ENCODE measurements at regions not wholly inside any gene's neighbourhood (a gene's known extent, or its start where the extent isn't known, plus 50 kb on each side); places are given as distances from the start of the nearest gene placed in this dataset.

DNA sequence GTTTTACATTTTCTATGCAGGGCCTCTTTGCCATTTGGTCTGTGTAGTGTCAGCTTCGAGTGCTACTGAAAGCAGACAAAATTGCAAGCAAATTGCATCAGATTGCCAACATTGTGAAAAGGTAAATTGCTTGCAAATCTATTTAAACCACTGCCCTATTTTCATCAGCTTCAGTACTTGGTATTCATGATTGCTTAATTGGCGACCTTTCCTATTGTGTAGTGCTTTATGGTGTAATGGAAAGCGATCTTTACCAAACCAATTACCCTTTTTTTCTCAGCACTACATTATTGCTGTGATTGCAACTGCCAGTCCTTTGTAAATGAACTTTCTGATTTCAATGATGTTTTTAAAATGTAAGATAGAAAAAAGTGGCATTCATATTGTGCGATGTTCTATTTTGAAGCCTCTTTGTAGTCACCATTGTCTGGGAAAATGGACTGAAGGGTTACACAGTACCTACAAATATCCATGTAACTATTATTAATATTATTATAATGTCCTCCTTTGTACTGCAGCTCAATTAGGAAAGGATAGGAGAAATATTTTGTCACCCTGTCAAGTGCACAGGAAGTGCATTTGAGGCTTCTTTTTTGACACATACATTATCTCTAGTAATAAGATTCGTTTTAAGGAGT is 177.7 kb upstream of the SP8 start (continued):
- TF ChIP-seq, protein P1, sequence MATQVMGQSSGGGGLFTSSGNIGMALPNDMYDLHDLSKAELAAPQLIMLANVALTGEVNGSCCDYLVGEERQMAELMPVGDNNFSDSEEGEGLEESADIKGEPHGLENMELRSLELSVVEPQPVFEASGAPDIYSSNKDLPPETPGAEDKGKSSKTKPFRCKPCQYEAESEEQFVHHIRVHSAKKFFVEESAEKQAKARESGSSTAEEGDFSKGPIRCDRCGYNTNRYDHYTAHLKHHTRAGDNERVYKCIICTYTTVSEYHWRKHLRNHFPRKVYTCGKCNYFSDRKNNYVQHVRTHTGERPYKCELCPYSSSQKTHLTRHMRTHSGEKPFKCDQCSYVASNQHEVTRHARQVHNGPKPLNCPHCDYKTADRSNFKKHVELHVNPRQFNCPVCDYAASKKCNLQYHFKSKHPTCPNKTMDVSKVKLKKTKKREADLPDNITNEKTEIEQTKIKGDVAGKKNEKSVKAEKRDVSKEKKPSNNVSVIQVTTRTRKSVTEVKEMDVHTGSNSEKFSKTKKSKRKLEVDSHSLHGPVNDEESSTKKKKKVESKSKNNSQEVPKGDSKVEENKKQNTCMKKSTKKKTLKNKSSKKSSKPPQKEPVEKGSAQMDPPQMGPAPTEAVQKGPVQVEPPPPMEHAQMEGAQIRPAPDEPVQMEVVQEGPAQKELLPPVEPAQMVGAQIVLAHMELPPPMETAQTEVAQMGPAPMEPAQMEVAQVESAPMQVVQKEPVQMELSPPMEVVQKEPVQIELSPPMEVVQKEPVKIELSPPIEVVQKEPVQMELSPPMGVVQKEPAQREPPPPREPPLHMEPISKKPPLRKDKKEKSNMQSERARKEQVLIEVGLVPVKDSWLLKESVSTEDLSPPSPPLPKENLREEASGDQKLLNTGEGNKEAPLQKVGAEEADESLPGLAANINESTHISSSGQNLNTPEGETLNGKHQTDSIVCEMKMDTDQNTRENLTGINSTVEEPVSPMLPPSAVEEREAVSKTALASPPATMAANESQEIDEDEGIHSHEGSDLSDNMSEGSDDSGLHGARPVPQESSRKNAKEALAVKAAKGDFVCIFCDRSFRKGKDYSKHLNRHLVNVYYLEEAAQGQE (tag by site-specific recombination; IDR thresholded peaks at IDR 0.05): no peak
- TF ChIP-seq, protein P2, sequence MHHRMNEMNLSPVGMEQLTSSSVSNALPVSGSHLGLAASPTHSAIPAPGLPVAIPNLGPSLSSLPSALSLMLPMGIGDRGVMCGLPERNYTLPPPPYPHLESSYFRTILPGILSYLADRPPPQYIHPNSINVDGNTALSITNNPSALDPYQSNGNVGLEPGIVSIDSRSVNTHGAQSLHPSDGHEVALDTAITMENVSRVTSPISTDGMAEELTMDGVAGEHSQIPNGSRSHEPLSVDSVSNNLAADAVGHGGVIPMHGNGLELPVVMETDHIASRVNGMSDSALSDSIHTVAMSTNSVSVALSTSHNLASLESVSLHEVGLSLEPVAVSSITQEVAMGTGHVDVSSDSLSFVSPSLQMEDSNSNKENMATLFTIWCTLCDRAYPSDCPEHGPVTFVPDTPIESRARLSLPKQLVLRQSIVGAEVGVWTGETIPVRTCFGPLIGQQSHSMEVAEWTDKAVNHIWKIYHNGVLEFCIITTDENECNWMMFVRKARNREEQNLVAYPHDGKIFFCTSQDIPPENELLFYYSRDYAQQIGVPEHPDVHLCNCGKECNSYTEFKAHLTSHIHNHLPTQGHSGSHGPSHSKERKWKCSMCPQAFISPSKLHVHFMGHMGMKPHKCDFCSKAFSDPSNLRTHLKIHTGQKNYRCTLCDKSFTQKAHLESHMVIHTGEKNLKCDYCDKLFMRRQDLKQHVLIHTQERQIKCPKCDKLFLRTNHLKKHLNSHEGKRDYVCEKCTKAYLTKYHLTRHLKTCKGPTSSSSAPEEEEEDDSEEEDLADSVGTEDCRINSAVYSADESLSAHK (tag by site-specific recombination; IDR thresholded peaks at IDR 0.05): peak; percentile 48
- TF ChIP-seq ZNF521 (tag by site-specific recombination; IDR thresholded peaks at IDR 0.05) (no peak), ZNF658 (tag by site-specific recombination; IDR thresholded peaks at IDR 0.05) (no peak), KLF10 (tag by site-specific recombination; IDR thresholded peaks at IDR 0.05) (no peak), ZBTB7A (tag by site-specific recombination; IDR thresholded peaks at IDR 0.05; ENCODE audit: low read depth) (no peak), ZNF239 (tag by site-specific recombination; IDR thresholded peaks at IDR 0.05) (no peak), HOXC10 (CRISPR knock-in tag; IDR thresholded peaks at IDR 0.05) (no peak), ZNF529 (tag by site-specific recombination; IDR thresholded peaks at IDR 0.05; ENCODE audit: insufficient replicate concordance) (no peak), ZNF366 (tag by site-specific recombination; conservative IDR thresholded peaks at IDR 0.05) (peak; percentile 41; the same call in 1 of the 2 replicates), ZNF202 (tag by site-specific recombination; IDR thresholded peaks at IDR 0.05; ENCODE audit: borderline replicate concordance) (no peak), KLF16 (tag by site-specific recombination; IDR thresholded peaks at IDR 0.05) (peak; percentile 49; the same call in 1 of the 2 replicates), ZEB2 (tag by site-specific recombination; IDR thresholded peaks at IDR 0.05) (peak; percentile 53; the same call in 1 of the 2 replicates), ZNF777 (tag by site-specific recombination; IDR thresholded peaks at IDR 0.05; ENCODE audit: borderline replicate concordance) (no peak), ZNF223 (tag by site-specific recombination; IDR thresholded peaks at IDR 0.05) (no peak), ZNF24 (tag by site-specific recombination; IDR thresholded peaks at IDR 0.05) (no peak), ZNF747 (tag by site-specific recombination; IDR thresholded peaks at IDR 0.05) (no peak), ZNF114 (tag by site-specific recombination; IDR thresholded peaks at IDR 0.05) (no peak), ZSCAN16 (tag by site-specific recombination; IDR thresholded peaks at IDR 0.05) (no peak), ZNF707 (tag by site-specific recombination; IDR thresholded peaks at IDR 0.05) (no peak), ZNF544 (tag by site-specific recombination; IDR thresholded peaks at IDR 0.05) (no peak), ZNF473 (tag by site-specific recombination; IDR thresholded peaks at IDR 0.05) (no peak), FEZF1 (tag by site-specific recombination; IDR thresholded peaks at IDR 0.05) (0 out of 2 replicates have a peak, but pooled peaks have one; percentile 32)
- TF ChIP-seq, protein P3, sequence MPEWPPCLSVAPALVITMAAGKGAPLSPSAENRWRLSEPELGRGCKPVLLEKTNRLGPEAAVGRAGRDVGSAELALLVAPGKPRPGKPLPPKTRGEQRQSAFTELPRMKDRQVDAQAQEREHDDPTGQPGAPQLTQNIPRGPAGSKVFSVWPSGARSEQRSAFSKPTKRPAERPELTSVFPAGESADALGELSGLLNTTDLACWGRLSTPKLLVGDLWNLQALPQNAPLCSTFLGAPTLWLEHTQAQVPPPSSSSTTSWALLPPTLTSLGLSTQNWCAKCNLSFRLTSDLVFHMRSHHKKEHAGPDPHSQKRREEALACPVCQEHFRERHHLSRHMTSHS (tag by site-specific recombination; IDR thresholded peaks at IDR 0.05): no peak
- TF ChIP-seq, protein P4, sequence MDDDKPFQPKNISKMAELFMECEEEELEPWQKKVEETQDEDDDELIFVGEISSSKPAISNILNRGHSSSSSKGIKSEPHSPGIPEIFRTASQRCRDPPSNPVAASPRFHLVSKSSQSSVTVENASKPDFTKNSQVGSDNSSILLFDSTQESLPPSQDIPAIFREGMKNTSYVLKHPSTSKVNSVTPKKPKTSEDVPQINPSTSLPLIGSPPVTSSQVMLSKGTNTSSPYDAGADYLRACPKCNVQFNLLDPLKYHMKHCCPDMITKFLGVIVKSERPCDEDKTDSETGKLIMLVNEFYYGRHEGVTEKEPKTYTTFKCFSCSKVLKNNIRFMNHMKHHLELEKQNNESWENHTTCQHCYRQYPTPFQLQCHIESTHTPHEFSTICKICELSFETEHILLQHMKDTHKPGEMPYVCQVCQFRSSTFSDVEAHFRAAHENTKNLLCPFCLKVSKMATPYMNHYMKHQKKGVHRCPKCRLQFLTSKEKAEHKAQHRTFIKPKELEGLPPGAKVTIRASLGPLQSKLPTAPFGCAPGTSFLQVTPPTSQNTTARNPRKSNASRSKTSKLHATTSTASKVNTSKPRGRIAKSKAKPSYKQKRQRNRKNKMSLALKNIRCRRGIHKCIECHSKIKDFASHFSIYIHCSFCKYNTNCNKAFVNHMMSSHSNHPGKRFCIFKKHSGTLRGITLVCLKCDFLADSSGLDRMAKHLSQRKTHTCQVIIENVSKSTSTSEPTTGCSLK (tag by site-specific recombination; IDR thresholded peaks at IDR 0.05): no peak
- TF ChIP-seq, protein P5, sequence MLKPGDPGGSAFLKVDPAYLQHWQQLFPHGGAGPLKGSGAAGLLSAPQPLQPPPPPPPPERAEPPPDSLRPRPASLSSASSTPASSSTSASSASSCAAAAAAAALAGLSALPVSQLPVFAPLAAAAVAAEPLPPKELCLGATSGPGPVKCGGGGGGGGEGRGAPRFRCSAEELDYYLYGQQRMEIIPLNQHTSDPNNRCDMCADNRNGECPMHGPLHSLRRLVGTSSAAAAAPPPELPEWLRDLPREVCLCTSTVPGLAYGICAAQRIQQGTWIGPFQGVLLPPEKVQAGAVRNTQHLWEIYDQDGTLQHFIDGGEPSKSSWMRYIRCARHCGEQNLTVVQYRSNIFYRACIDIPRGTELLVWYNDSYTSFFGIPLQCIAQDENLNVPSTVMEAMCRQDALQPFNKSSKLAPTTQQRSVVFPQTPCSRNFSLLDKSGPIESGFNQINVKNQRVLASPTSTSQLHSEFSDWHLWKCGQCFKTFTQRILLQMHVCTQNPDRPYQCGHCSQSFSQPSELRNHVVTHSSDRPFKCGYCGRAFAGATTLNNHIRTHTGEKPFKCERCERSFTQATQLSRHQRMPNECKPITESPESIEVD (tag by site-specific recombination; IDR thresholded peaks at IDR 0.05): peak; percentile 68
- TF ChIP-seq, protein P6, sequence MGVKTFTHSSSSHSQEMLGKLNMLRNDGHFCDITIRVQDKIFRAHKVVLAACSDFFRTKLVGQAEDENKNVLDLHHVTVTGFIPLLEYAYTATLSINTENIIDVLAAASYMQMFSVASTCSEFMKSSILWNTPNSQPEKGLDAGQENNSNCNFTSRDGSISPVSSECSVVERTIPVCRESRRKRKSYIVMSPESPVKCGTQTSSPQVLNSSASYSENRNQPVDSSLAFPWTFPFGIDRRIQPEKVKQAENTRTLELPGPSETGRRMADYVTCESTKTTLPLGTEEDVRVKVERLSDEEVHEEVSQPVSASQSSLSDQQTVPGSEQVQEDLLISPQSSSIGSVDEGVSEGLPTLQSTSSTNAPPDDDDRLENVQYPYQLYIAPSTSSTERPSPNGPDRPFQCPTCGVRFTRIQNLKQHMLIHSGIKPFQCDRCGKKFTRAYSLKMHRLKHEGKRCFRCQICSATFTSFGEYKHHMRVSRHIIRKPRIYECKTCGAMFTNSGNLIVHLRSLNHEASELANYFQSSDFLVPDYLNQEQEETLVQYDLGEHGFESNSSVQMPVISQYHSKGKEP (tag by site-specific recombination; IDR thresholded peaks at IDR 0.05): peak; percentile 94

All from HEK293 (cell line).